Activated CD8-positive, alpha-beta T cell treated with anti-CD3 and anti-CD28 coated beads, Interleukin-2, amount 10 ng/mL, durations not matched to agents 7 days and 5 days (primary cell): ENCODE measurements at regions not wholly inside any gene's neighbourhood (a gene's known extent, or its start where the extent isn't known, plus 50 kb on each side); places are given as distances from the start of the nearest gene placed in this dataset.

Experiments used
- ATAC-seq: fragments of 150-1000 bp; cut with Tn5 transposase; one replicate; pipeline ENCODE4 v1.10.0; 2021; ENCODE audit warnings: moderate library complexity
- CTCF ChIA-PET: fragments of 350-600 bp; sonication (Branson Sonifier 250); formaldehyde crosslinking; loops from one replicate; lab custom pipeline; 2021; ENCODE audit warnings: antibody characterized with exemption; lab: Charles Lee
- POLR2A ChIA-PET: fragments of 350-600 bp; sonication (Branson Sonifier 250); formaldehyde crosslinking; loops from one replicate; lab custom pipeline; 2021; ENCODE audit warnings: antibody characterized with exemption; lab: Charles Lee
- DNase-seq: peaks from one replicate; pipeline ENCODE4 v3.0.0-alpha.2; 2020
- H3K27ac Mint-ChIP-seq: one replicate; pipeline ENCODE4 v1.8.0; 2021; ENCODE audit warnings: mild to moderate bottlenecking, mixed read lengths
- H3K27me3 Mint-ChIP-seq: one replicate; pipeline ENCODE4 v1.8.0; 2021; ENCODE audit warnings: low read depth, mixed read lengths
- H3K36me3 Mint-ChIP-seq: one replicate; pipeline ENCODE4 v1.8.0; 2021; ENCODE audit warnings: low read depth, mixed read lengths
- H3K4me1 Mint-ChIP-seq: one replicate; pipeline ENCODE4 v1.8.0; 2021; ENCODE audit warnings: low read depth, mixed read lengths
- H3K4me3 Mint-ChIP-seq: one replicate; pipeline ENCODE4 v1.8.0; 2021; ENCODE audit warnings: mild to moderate bottlenecking, mixed read lengths
- H3K9me3 Mint-ChIP-seq: one replicate; pipeline ENCODE4 v1.8.0; 2022; ENCODE audit warnings: mixed read lengths; ENCODE audit not compliant: insufficient read depth

DNA sequence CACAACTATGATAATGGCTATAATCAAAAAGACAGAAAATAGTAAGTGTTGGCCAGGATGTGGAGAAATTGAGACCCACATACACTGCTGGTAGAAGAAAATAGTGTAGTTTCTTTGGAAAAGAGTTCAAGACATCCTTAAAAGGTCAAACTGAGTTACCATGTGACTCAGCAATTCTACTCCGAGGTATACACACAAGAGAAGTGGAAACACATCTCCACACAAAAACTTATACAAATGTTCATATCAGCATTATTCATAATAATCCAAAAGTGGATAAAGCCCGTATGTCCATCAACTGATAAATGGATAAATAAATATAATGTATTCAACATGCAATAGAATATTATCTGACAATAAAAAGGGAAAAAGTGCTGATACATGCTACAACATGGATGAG lies 532.2 kb downstream of the NR2F1-AS1 start:
- ATAC-seq (no peak), DNase-seq (no peak)
- Mint-ChIP-seq H3K9me3 (no peaks in the 10 kb centered on the region), H3K36me3 (no peaks in the 10 kb centered on the region), H3K27me3 (no peaks in the 10 kb centered on the region), H3K4me3 (no peak overlapping the region), H3K4me1 (no peaks in the 10 kb centered on the region), H3K27ac (no peak overlapping the region)
- POLR2A ChIA-PET: no interaction called here
- CTCF ChIA-PET: no interaction called here

DNA sequence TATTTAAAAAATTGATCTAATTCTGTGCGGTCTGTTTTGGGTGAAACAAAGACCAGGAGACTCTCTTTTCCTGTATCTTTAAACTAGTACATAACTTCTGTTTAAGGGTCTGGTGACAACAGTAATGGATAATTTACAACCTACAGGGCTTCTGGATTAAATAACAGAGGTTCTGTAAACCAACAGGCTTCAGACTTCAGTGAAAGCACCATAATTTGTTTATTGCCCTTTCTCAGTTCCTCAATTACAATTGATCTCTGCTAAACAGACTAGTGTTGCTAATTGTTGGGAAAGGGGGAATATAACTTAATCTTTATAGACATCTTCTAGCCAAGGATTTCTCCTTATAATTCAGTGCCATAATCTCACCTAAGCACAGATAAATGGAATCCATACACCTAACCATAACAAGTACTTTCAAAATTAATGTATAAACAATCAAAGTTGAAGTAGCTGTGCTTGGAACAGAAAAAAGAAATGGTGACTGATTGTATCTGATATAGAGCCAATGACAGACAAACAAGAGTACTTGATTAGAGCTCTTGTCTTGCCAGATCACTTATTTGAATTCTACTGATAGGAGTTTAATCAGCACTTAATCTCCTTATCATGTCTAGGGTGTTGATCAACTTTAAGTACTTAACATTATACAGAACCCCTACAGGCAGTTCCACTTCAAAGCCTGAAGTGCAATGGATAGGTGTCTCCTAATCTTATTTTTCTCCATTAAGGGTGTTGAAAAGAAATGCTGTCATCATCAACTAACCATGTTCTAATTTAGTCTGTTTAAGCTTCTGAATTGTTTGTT lies 536.0 kb downstream of the NR2F1-AS1 start:
- ATAC-seq: no peak
- no peak for DNase-seq
- no peaks in the 10 kb centered on the region for H3K27me3 Mint-ChIP-seq
- H3K4me3 Mint-ChIP-seq: no peak overlapping the region
- ChIA-PET POLR2A (no interaction called here), CTCF (no interaction called here)
- no peaks in the 10 kb centered on the region for H3K36me3 Mint-ChIP-seq
- no peak overlapping the region for H3K27ac Mint-ChIP-seq
- no peaks in the 10 kb centered on the region for H3K9me3 Mint-ChIP-seq
- no peaks in the 10 kb centered on the region for H3K4me1 Mint-ChIP-seq

DNA sequence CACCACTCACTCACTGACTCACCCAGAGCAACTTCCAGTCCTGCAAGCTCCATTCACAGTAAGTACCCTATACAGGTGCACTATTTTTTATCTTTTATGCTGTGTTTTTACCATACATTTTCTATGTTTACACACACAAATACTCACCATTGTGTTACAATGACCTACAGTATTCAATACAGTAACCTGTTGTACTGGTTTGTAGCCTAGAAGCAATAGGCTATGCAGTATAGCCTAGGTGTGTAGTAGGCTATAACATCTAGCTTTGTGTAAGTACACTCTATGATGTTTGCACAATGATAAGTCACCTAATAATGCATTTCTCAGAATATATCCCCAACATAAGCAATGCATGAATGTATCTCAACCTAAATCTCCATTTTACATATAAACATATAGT lies 541.1 kb downstream of the NR2F1-AS1 start:
- ChIA-PET CTCF (no interaction called here), POLR2A (no interaction called here)
- ATAC-seq (no peak), DNase-seq (no peak)
- H3K4me1 Mint-ChIP-seq: no peaks in the 10 kb centered on the region
- no peaks in the 10 kb centered on the region for H3K27me3 Mint-ChIP-seq
- no peak overlapping the region for H3K4me3 Mint-ChIP-seq
- H3K9me3 Mint-ChIP-seq: no peaks in the 10 kb centered on the region
- no peak overlapping the region for H3K27ac Mint-ChIP-seq
- no peaks in the 10 kb centered on the region for H3K36me3 Mint-ChIP-seq

- no peak for ATAC-seq
These were observed 546.1 kb downstream of the NR2F1-AS1 start for GRCh38 chr5:93034621-93035590.

GRCh38 chr5:93022796-93023447 lies 558.1 kb downstream of the NR2F1-AS1 start:
- H3K36me3 Mint-ChIP-seq: no peaks in the 10 kb centered on the region
- H3K4me1 Mint-ChIP-seq: no peaks in the 10 kb centered on the region
- H3K9me3 Mint-ChIP-seq: no peaks in the 10 kb centered on the region
- H3K27ac Mint-ChIP-seq: no peak overlapping the region
- ChIA-PET POLR2A (no interaction called here), CTCF (no interaction called here)
- DNase-seq (no peak), ATAC-seq (no peak)
- no peak overlapping the region for H3K4me3 Mint-ChIP-seq
- H3K27me3 Mint-ChIP-seq: no peaks in the 10 kb centered on the region

More at GRCh38 chr5:93034621-93035590, 546.1 kb downstream of the NR2F1-AS1 start:
- Mint-ChIP-seq H3K27ac (no peak overlapping the region), H3K36me3 (no peaks in the 10 kb centered on the region), H3K4me3 (no peak overlapping the region), H3K27me3 (no peaks in the 10 kb centered on the region), H3K4me1 (no peaks in the 10 kb centered on the region), H3K9me3 (no peaks in the 10 kb centered on the region)
- POLR2A ChIA-PET: no interaction called here
- CTCF ChIA-PET: no interaction called here
- no peak for DNase-seq

DNA sequence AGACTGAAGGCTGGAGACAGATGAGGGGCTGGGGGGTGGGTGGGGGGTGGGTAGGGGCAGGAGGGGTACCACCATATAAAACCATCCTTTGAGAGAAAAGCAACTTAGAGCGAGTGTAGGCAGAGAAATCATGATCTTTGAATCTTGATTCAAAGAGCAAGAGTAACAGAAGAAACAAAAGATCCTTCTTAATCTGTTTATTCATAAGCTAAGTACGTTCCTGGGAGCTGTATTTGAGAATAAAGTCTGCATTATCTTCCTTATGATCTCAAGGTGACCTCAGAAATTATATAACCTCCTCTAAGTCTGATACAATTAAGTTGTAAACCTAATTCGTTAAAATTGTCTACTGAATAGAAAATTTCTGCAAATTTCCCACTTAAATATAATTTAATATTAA lies 558.8 kb downstream of the NR2F1-AS1 start:
- POLR2A ChIA-PET: no interaction called here
- no peak overlapping the region for H3K4me3 Mint-ChIP-seq
- no peaks in the 10 kb centered on the region for H3K9me3 Mint-ChIP-seq
- no peaks in the 10 kb centered on the region for H3K36me3 Mint-ChIP-seq
- H3K4me1 Mint-ChIP-seq: no peaks in the 10 kb centered on the region
- no peaks in the 10 kb centered on the region for H3K27me3 Mint-ChIP-seq
- DNase-seq (no peak), ATAC-seq (no peak)
- H3K27ac Mint-ChIP-seq: no peak overlapping the region
- CTCF ChIA-PET: no interaction called here

- Mint-ChIP-seq H3K27me3 (no peaks in the 10 kb centered on the region), H3K36me3 (no peaks in the 10 kb centered on the region), H3K9me3 (no peaks in the 10 kb centered on the region), H3K27ac (no peak overlapping the region), H3K4me1 (no peaks in the 10 kb centered on the region), H3K4me3 (no peak overlapping the region)
- CTCF ChIA-PET: no interaction called here
- DNase-seq (no peak), ATAC-seq (no peak)
- POLR2A ChIA-PET: no interaction called here
These were observed 561.1 kb downstream of the NR2F1-AS1 start for GRCh38 chr5:93019896-93020295.

DNA sequence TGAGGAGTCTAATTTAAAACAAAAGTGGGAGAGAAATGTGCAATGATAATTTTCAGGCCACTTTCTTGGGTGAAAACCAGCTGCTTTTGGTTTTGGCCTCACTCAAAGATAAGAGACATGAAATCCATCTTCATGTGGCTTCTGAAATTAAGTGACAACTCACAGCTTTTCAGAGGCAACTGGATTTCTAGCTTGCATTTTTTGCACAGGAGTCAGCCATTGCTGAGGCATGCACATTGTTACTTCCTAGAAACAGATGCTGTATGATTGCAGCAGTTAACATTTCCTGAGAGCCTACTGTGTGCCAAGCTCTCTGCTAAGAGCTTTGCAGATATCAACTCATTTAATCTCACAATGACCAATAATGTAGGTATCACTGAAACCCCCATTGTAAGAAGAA lies 562.6 kb downstream of the NR2F1-AS1 start:
- Mint-ChIP-seq H3K4me3 (no peak overlapping the region), H3K4me1 (no peaks in the 10 kb centered on the region), H3K9me3 (no peaks in the 10 kb centered on the region), H3K27me3 (no peaks in the 10 kb centered on the region), H3K36me3 (no peaks in the 10 kb centered on the region), H3K27ac (no peak overlapping the region)
- DNase-seq (no peak), ATAC-seq (no peak)
- CTCF ChIA-PET: no interaction called here
- POLR2A ChIA-PET: no interaction called here

GRCh38 chr5:93017849-93018248 lies 563.2 kb downstream of the NR2F1-AS1 start:
- ATAC-seq (no peak), DNase-seq (no peak)
- Mint-ChIP-seq H3K27ac (no peak overlapping the region), H3K27me3 (no peaks in the 10 kb centered on the region), H3K9me3 (no peaks in the 10 kb centered on the region), H3K36me3 (no peaks in the 10 kb centered on the region), H3K4me1 (no peaks in the 10 kb centered on the region), H3K4me3 (no peak overlapping the region)
- ChIA-PET CTCF (no interaction called here), POLR2A (interaction anchor here (0.8 kb wide), 1 partner anchor 1318 kb away, joined by 3 read pairs; no protein-coding TSS in a partner anchor)

DNA sequence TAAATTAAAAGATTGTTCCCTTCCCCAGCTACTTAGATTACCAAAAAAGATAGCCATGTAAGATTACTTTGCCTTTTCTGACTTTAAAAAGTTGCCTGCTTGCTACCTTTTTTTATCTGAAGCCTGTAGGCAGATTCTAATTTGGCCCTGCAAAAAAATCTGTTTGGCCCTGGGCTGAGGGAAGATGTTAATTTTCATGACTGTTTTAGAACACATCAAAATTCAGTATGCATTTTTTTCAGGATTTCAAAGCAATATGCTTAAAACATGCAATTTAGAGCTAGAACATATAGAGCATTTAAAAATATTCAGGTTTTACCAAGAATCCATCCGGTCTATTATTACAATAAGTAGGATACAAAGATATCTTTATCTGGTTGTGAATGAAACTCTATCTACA lies 563.6 kb downstream of the NR2F1-AS1 start:
- ATAC-seq (no peak), DNase-seq (no peak)
- Mint-ChIP-seq H3K27ac (no peak overlapping the region), H3K27me3 (no peaks in the 10 kb centered on the region), H3K36me3 (no peaks in the 10 kb centered on the region), H3K9me3 (no peaks in the 10 kb centered on the region), H3K4me1 (no peaks in the 10 kb centered on the region), H3K4me3 (no peak overlapping the region)
- ChIA-PET POLR2A (interaction anchor here (0.8 kb wide), 1 partner anchor 1318 kb away, joined by 3 read pairs; no protein-coding TSS in a partner anchor), CTCF (no interaction called here)

GRCh38 chr5:93010616-93011015 lies 570.4 kb downstream of the NR2F1-AS1 start:
- CTCF ChIA-PET: no interaction called here

GRCh38 chr5:93010037-93010436 lies 571.0 kb downstream of the NR2F1-AS1 start:
- Mint-ChIP-seq H3K4me1 (no peaks in the 10 kb centered on the region), H3K9me3 (no peaks in the 10 kb centered on the region), H3K36me3 (no peaks in the 10 kb centered on the region), H3K27me3 (no peaks in the 10 kb centered on the region), H3K27ac (no peak overlapping the region), H3K4me3 (no peak overlapping the region)
- POLR2A ChIA-PET: no interaction called here
- ATAC-seq (no peak), DNase-seq (no peak)
- CTCF ChIA-PET: no interaction called here

More at GRCh38 chr5:93010616-93011015, 570.4 kb downstream of the NR2F1-AS1 start:
- H3K27ac Mint-ChIP-seq: no peak overlapping the region
- no peaks in the 10 kb centered on the region for H3K9me3 Mint-ChIP-seq
- POLR2A ChIA-PET: no interaction called here
- no peaks in the 10 kb centered on the region for H3K4me1 Mint-ChIP-seq
- DNase-seq (no peak), ATAC-seq (no peak)
- no peaks in the 10 kb centered on the region for H3K27me3 Mint-ChIP-seq
- no peak overlapping the region for H3K4me3 Mint-ChIP-seq
- no peaks in the 10 kb centered on the region for H3K36me3 Mint-ChIP-seq
